HEK293T (cell line): ENCODE measurements at regions not wholly inside any gene's neighbourhood (a gene's known extent, or its start where the extent isn't known, plus 50 kb on each side); places are given as distances from the start of the nearest gene placed in this dataset.

Experiments used
- BHLHE40 ChIP-seq: fragments of 450-650 bp; IDR thresholded peaks from 2 replicates; pipeline ENCODE4 v1.6.1; 2016; ENCODE audit warnings: mild to moderate bottlenecking, moderate library complexity, borderline replicate concordance
- FOXA1 ChIP-seq: fragments of 450-650 bp; IDR thresholded peaks from 2 replicates; pipeline ENCODE4 v1.6.1; 2016; ENCODE audit warnings: mild to moderate bottlenecking
- FOXK2 ChIP-seq: fragments of 450-650 bp; IDR thresholded peaks from 2 replicates; pipeline ENCODE4 v1.6.1; 2016; ENCODE audit warnings: mild to moderate bottlenecking
- HDGF ChIP-seq: fragments of 450-650 bp; IDR thresholded peaks from 2 replicates; pipeline ENCODE4 v1.6.1; 2017; ENCODE audit warnings: antibody characterized with exemption, borderline replicate concordance
- L3MBTL2 ChIP-seq: fragments of 450-650 bp; conservative IDR thresholded peaks from 2 replicates; pipeline ENCODE4 v1.6.1; 2016; ENCODE audit warnings: mild to moderate bottlenecking
- LEF1 ChIP-seq: fragments of 450-650 bp; IDR thresholded peaks from 2 replicates; pipeline ENCODE4 v1.6.1; 2017; ENCODE audit warnings: mild to moderate bottlenecking, borderline replicate concordance
- PKNOX1 ChIP-seq: fragments of 450-650 bp; IDR thresholded peaks from 2 replicates; pipeline ENCODE4 v1.6.1; 2016
- SP1 ChIP-seq: fragments of 450-650 bp; IDR thresholded peaks from 2 replicates; pipeline ENCODE4 v1.6.1; 2017

- TF ChIP-seq SP1, result no peak
- no peak for TF ChIP-seq FOXA1
- no peak for TF ChIP-seq LEF1
- TF ChIP-seq PKNOX1, result no peak
- TF ChIP-seq L3MBTL2, result no peak
- no peak for TF ChIP-seq BHLHE40
- TF ChIP-seq FOXK2, result no peak
- TF ChIP-seq HDGF, result no peak
These were observed 751.1 kb downstream of the CCDC85A start for GRCh38 chr2:56934866-56935265.
